Spleen (tissue), 11 donors: ENCODE measurements at regions not wholly inside any gene's neighbourhood (a gene's known extent, or its start where the extent isn't known, plus 50 kb on each side); places are given as distances from the start of the nearest gene placed in this dataset.

Source experiments
- DNase-seq: peaks from one replicate; pipeline ENCODE4 v3.0.0-alpha.2; 2020
- H3K27ac ChIP-seq, 8 donors: fragments of 200-600 bp; sonication (generic) in 7 of 8; 1 replicate in 4 of 8; 2 replicates in 4 of 8; pipeline versions ENCODE4 v1.5.0 to v1.8.0; 2016 to 2021; ENCODE audit warnings: inconsistent platforms in 4 of 8, mild to moderate bottlenecking in 4 of 8, moderate library complexity in 1 of 8
- H3K27me3 ChIP-seq, 7 donors: fragments of 200-600 bp; sonication (generic) in 6 of 7; replicated peaks in 1 of 7; 1 replicate in 4 of 7; 2 replicates in 3 of 7; pipeline versions ENCODE4 v1.5.0 to v1.8.0; 2016 to 2021; ENCODE audit warnings: inconsistent platforms in 3 of 7, mild to moderate bottlenecking in 1 of 7
- H3K36me3 ChIP-seq, 6 donors: fragments of 200-600 bp; sonication (generic) in 5 of 6; 1 replicate in 4 of 6; 2 replicates in 2 of 6; pipeline versions ENCODE4 v1.5.0 to v1.8.0; 2016 to 2021; ENCODE audit warnings: inconsistent platforms in 2 of 6
- H3K4me1 ChIP-seq, 6 donors: fragments of 200-600 bp; sonication (generic) in 5 of 6; 1 replicate in 3 of 6; 2 replicates in 3 of 6; pipeline versions ENCODE4 v1.5.0 to v1.8.0; 2016 to 2021; ENCODE audit warnings: inconsistent platforms in 3 of 6
- H3K4me3 ChIP-seq, 8 donors: fragments of 200-600 bp; sonication (generic) in 7 of 8; 1 replicate in 4 of 8; 2 replicates in 4 of 8; pipeline versions ENCODE4 v1.5.0 to v1.8.0; 2016 to 2021; ENCODE audit warnings: inconsistent platforms in 4 of 8, mild to moderate bottlenecking in 4 of 8, moderate library complexity in 2 of 8
- H3K9me3 ChIP-seq, 8 donors: fragments of 200-600 bp; sonication (generic) in 7 of 8; 1 replicate in 4 of 8; 2 replicates in 4 of 8; pipeline versions ENCODE4 v1.5.0 to v1.8.0; 2016 to 2021; ENCODE audit warnings: inconsistent platforms in 4 of 8
- POLR2A ChIP-seq, 3 donors: fragments of 450-650 bp; IDR thresholded peaks; one replicate each; pipeline ENCODE4 v1.5.1; 2017; ENCODE audit warnings: antibody characterized with exemption in 3 of 3, mild to moderate bottlenecking in 1 of 3
- POLR2AphosphoS5 ChIP-seq, 3 donors: sonication (generic); formaldehyde crosslinking; IDR thresholded peaks; one replicate each; pipeline ENCODE4 v1.5.1; 2017; ENCODE audit warnings: antibody characterized with exemption in 3 of 3
- WGBS, 5 donors: extraction: QIAGEN DNeasy Blood & Tissue Kit in 3 of 5; methylation state at CpG; one replicate each; pipeline versions ENCODE4 v1.1.5 to v1.1.7; 2013 to 2018; 5-methylcytosine and 5-hydroxymethylcytosine counted together
- intact Hi-C: fragments of 100-400 bp; cut with DNase I; formaldehyde crosslinking; loops from one replicate; pipeline ENCODE4 v1.15.0; 2023; ENCODE audit warnings: low total_unique reads
- TF ChIP-seq, protein P1 (sequence below), 11 experiments: fragments of 200-600 bp in 7 of 11; fragments of 450-650 bp in 4 of 11; sonication (generic) in 4 of 11; IDR thresholded peaks in 8 of 11; conservative IDR thresholded peaks in 3 of 11; 1 replicate in 7 of 11; 2 replicates in 4 of 11; pipeline versions ENCODE4 v1.4.0 to v1.8.0; 2016 to 2021; ENCODE audit warnings: antibody characterized with exemption in 11 of 11, inconsistent platforms in 4 of 11, mild to moderate bottlenecking in 1 of 11
- donor health status: healthy with polysubstance abuse.
- donor health status: DM: no; HTN: no; CAD: no; lungs with moderate emphysema.
- donor health status: DM: no; HTN: no; CAD: no.
- donor health status: Bipolar disorder and iron deficiency.
- donor health status: healthy.
- donor health status: DM: no; HTN: no; CAD: no.
- donor health status: DM: yes; HTN: yes; CAD: no.

DNA sequence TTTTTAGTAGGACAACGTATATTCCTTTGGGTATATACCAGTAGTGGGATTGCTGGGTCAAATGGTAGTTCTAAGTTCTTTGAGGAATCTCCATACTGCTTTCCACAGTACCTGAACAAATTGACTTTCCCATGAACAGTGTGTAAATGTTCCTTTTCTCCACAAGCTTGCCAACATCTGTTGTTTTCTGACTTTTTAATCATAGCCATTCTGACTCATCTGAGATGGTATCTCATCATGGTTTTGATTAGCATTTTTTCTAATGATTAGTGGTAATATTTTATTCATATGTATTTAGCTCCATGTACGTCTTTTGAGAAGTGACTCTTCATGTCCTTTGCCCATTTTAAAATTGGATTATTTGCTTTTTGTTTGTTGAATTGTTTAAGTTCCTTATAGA is 58.4 kb upstream of the CERS6 start:
- Histone ChIP-seq H3K4me3 (no peak overlapping the region), H3K27me3 (no peaks in the 10 kb centered on the region), H3K4me1 (no peaks in the 10 kb centered on the region), H3K36me3 (no peaks in the 10 kb centered on the region), H3K9me3 (no peaks in the 10 kb centered on the region), H3K27ac (no peak overlapping the region)
- no peak for TF ChIP-seq POLR2A (IDR thresholded peaks at IDR 0.05)
- TF ChIP-seq, protein P1, sequence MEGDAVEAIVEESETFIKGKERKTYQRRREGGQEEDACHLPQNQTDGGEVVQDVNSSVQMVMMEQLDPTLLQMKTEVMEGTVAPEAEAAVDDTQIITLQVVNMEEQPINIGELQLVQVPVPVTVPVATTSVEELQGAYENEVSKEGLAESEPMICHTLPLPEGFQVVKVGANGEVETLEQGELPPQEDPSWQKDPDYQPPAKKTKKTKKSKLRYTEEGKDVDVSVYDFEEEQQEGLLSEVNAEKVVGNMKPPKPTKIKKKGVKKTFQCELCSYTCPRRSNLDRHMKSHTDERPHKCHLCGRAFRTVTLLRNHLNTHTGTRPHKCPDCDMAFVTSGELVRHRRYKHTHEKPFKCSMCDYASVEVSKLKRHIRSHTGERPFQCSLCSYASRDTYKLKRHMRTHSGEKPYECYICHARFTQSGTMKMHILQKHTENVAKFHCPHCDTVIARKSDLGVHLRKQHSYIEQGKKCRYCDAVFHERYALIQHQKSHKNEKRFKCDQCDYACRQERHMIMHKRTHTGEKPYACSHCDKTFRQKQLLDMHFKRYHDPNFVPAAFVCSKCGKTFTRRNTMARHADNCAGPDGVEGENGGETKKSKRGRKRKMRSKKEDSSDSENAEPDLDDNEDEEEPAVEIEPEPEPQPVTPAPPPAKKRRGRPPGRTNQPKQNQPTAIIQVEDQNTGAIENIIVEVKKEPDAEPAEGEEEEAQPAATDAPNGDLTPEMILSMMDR (IDR thresholded peaks at IDR 0.05 in 8 of 11, conservative IDR thresholded peaks at IDR 0.05 in 3 of 11) = no peak
- no peak for TF ChIP-seq POLR2AphosphoS5 (IDR thresholded peaks at IDR 0.05)
- 89 to 97% (median 93%) methylated on average over 2 of the region's 2 CpGs for WGBS, 5 donors
- intact Hi-C loops = no loop called here
- DNase-seq = no peak

DNA sequence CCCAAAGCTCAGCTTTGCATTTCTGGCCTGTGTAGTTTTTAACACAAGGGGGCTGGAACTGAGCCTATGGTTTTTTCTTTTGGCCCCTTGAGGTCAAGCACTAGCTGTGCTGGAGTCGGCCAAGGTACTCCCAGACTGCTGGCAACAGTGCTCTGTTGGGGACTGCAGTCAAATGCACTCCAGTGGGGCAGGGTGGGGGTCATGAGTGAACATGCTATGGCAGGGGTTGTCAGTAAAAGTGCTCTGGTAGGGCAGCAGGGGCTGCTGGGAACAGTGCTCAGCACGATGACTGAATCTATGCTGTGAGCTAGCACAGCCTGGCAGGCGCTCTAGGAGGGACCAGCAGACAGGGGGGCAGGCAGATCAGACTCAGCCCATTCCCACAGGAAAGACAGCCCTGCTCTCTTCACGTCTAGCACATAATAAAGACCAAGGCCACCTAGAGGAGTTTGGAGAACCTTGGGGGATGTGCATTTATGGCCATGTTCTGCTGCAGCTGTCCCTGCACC is 55.0 kb upstream of the CERS6 start:
- TF ChIP-seq, protein P1 (IDR thresholded peaks at IDR 0.05 in 8 of 11, conservative IDR thresholded peaks at IDR 0.05 in 3 of 11) = no peak
- TF ChIP-seq POLR2A (IDR thresholded peaks at IDR 0.05) = no peak
- H3K9me3 ChIP-seq = peaks cover 0 to 4% (median under 1%) of the 10 kb centered on the region in 8 donors
- H3K36me3 ChIP-seq = no peaks in the 10 kb centered on the region
- no peaks in the 10 kb centered on the region for H3K4me1 ChIP-seq
- intact Hi-C loops = no loop called here
- no peak overlapping the region for H3K4me3 ChIP-seq
- 60 to 88% (median 74%) methylated on average over 1 to 4 of the region's 4 CpGs for WGBS, 5 donors
- H3K27me3 ChIP-seq = no peaks in the 10 kb centered on the region
- no peak for DNase-seq
- no peak overlapping the region for H3K27ac ChIP-seq

DNA sequence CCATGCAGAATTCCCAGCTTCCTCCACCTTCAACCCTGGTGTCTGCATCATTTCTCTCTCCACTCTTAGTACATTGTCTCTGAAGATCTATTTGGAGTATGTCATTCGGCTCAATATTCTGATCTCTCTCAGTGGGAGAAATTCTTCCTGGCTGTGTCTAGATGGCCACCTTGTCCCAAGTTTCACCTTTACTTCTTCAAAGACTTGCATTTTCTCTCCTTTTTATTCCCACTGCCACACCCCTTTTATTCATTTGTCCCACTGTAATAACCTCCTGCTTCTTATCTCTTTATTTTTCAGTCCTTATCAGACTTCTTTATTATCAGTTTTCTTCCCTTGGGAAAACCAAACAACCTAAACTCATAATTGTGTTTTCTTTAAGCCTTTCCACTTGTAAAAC is 54.3 kb upstream of the CERS6 start:
- Histone ChIP-seq H3K27ac (no peak overlapping the region), H3K36me3 (no peaks in the 10 kb centered on the region), H3K27me3 (no peaks in the 10 kb centered on the region), H3K4me1 (no peaks in the 10 kb centered on the region), H3K9me3 (peaks cover 0 to 11% (median 4%) of the 10 kb centered on the region in 8 donors), H3K4me3 (no peak overlapping the region)
- TF ChIP-seq, protein P1 (IDR thresholded peaks at IDR 0.05 in 8 of 11, conservative IDR thresholded peaks at IDR 0.05 in 3 of 11) = no peak
- TF ChIP-seq POLR2A (IDR thresholded peaks at IDR 0.05) (no peak), POLR2AphosphoS5 (IDR thresholded peaks at IDR 0.05) (no peak)
- WGBS, 5 donors = 81 to 93% (median 86%) methylated on average over 1 of the region's 1 CpG
- intact Hi-C loops = no loop called here
- no peak for DNase-seq

DNA sequence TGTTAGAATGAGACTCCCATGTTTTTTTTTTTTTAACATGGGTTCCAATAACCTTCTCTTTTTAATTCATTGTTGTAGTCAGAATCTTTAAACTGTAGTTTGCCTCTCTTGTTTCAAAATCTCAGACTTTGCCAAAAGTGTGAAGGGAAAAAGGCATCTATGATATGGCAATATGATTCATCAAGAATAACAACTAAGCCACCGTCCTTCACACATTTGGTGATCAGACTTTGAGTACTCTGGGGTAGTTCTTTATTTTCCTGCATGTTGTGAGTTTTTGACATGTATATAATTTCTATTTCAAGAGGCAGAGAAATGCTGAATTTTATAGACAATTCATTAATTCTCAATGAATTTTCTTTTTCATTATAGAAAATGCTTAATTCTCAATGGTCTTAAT is 53.5 kb upstream of the CERS6 start:
- no peak for DNase-seq
- intact Hi-C loops = no loop called here
- TF ChIP-seq POLR2AphosphoS5 (IDR thresholded peaks at IDR 0.05) (no peak), POLR2A (IDR thresholded peaks at IDR 0.05) (no peak)
- TF ChIP-seq, protein P1 (IDR thresholded peaks at IDR 0.05 in 8 of 11, conservative IDR thresholded peaks at IDR 0.05 in 3 of 11) = no peak
- H3K27ac ChIP-seq = no peak overlapping the region
- 81 to 91% (median 87%) methylated on average over 1 of the region's 1 CpG for WGBS, 5 donors
- H3K4me3 ChIP-seq = no peak overlapping the region
- no peaks in the 10 kb centered on the region for H3K36me3 ChIP-seq
- H3K27me3 ChIP-seq = no peaks in the 10 kb centered on the region
- peaks cover 0 to 17% (median 7%) of the 10 kb centered on the region in 8 donors for H3K9me3 ChIP-seq
- no peaks in the 10 kb centered on the region for H3K4me1 ChIP-seq
